Transverse colon (tissue), 4 donors: ENCODE measurements at regions not wholly inside any gene's neighbourhood (a gene's known extent, or its start where the extent isn't known, plus 50 kb on each side); places are given as distances from the start of the nearest gene placed in this dataset.

Experiments used
- EP300 ChIP-seq: sonication (generic); formaldehyde crosslinking; IDR thresholded peaks from one replicate; pipeline ENCODE4 v1.6.1; 2017; ENCODE audit warnings: antibody characterized with exemption, low read depth
- POLR2AphosphoS5 ChIP-seq, 3 donors: sonication (generic); formaldehyde crosslinking; IDR thresholded peaks; one replicate each; pipeline ENCODE4 v1.6.1; 2016; ENCODE audit warnings: antibody characterized with exemption in 3 of 3
- TF ChIP-seq, protein P1 (sequence below), 5 experiments: fragments of 200-600 bp in 3 of 5; fragments of 450-650 bp in 2 of 5; sonication (generic) in 3 of 5; IDR thresholded peaks; 1 replicate in 2 of 5; 2 replicates in 3 of 5; pipeline ENCODE4 v1.5.1; 2016 to 2017; ENCODE audit warnings: antibody characterized with exemption in 5 of 5, inconsistent platforms in 3 of 5, mild to moderate bottlenecking in 2 of 5, moderate library complexity in 1 of 5

- TF ChIP-seq, protein P1, sequence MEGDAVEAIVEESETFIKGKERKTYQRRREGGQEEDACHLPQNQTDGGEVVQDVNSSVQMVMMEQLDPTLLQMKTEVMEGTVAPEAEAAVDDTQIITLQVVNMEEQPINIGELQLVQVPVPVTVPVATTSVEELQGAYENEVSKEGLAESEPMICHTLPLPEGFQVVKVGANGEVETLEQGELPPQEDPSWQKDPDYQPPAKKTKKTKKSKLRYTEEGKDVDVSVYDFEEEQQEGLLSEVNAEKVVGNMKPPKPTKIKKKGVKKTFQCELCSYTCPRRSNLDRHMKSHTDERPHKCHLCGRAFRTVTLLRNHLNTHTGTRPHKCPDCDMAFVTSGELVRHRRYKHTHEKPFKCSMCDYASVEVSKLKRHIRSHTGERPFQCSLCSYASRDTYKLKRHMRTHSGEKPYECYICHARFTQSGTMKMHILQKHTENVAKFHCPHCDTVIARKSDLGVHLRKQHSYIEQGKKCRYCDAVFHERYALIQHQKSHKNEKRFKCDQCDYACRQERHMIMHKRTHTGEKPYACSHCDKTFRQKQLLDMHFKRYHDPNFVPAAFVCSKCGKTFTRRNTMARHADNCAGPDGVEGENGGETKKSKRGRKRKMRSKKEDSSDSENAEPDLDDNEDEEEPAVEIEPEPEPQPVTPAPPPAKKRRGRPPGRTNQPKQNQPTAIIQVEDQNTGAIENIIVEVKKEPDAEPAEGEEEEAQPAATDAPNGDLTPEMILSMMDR (IDR thresholded peaks at IDR 0.05), result no peak
- TF ChIP-seq EP300 (no peak), POLR2AphosphoS5 (IDR thresholded peaks at IDR 0.05) (no peak)
Observed at GRCh38 chr16:79264237-79265109, 336.1 kb downstream of the MAF start.
